Right lobe of liver (tissue), 6 donors: ENCODE measurements at regions not wholly inside any gene's neighbourhood (a gene's known extent, or its start where the extent isn't known, plus 50 kb on each side); places are given as distances from the start of the nearest gene placed in this dataset.

Experiments used
- ATAC-seq, 4 donors: fragments of 200-7000 bp; cut with Tn5 transposase; one replicate each; pipeline ENCODE4 v1.9.1; 2020; ENCODE audit warnings: mild to moderate bottlenecking in 4 of 4, moderate library complexity in 4 of 4
- DNase-seq, 3 donors: peaks; one replicate each; pipeline ENCODE4 v3.0.0-alpha.2; 2020
- H3K27ac ChIP-seq, 3 donors: fragments of 200-600 bp; one replicate each; pipeline ENCODE4 v1.8.0; 2022
- H3K27me3 ChIP-seq, 2 donors: fragments of 200-600 bp; one replicate each; pipeline ENCODE4 v1.8.0; 2022
- H3K36me3 ChIP-seq, 4 donors: fragments of 200-600 bp; sonication (generic) in 1 of 4; one replicate each; pipeline versions ENCODE4 v1.5.1 to v1.8.0; 2017 to 2022; ENCODE audit warnings: control low read depth in 1 of 4
- H3K4me1 ChIP-seq, 4 donors: fragments of 200-600 bp; sonication (generic) in 1 of 4; one replicate each; pipeline versions ENCODE4 v1.5.1 to v1.8.0; 2017 to 2022; ENCODE audit warnings: control low read depth in 1 of 4
- H3K4me3 ChIP-seq, 3 donors: fragments of 200-600 bp; one replicate each; pipeline ENCODE4 v1.8.0; 2022
- H3K9me3 ChIP-seq, 4 donors: fragments of 200-600 bp; sonication (generic) in 1 of 4; one replicate each; pipeline versions ENCODE4 v1.5.1 to v1.8.0; 2017 to 2022; ENCODE audit warnings: control low read depth in 1 of 4
- CTCF ChIP-seq, 4 donors: fragments of 200-600 bp in 3 of 4; fragments of 450-650 bp in 1 of 4; IDR thresholded peaks; one replicate each; pipeline versions ENCODE4 v1.5.1 to v1.8.0; 2016 to 2022; ENCODE audit warnings: antibody characterized with exemption in 4 of 4, mild to moderate bottlenecking in 2 of 4
- POLR2A ChIP-seq: fragments of 450-650 bp; IDR thresholded peaks from one replicate; pipeline ENCODE4 v1.6.1; 2017; ENCODE audit warnings: antibody characterized with exemption, mild to moderate bottlenecking
- WGBS: methylation state at CpG from one replicate; pipeline ENCODE4 v1.1.6; 2018; ENCODE audit warnings: low coverage, low lambda C conversion rate; ENCODE audit not compliant: insufficient coverage; ENCODE audit errors: missing lambda C conversion rate; 5-methylcytosine and 5-hydroxymethylcytosine counted together
- intact Hi-C, 2 donors: fragments of 100-400 bp; cut with DNase I; formaldehyde crosslinking; loops; one replicate each; pipeline versions ENCODE4 v1.11.2 to v1.14.1; 2022
- donor health status: DM: no; HTN: yes; CAD: no.
- donor health status: DM: no; HTN: no; CAD: no.
- donor health status: DM: no; HTN: no; CAD: no.
- donor health status: DM: no; HTN: yes; CAD: no.
- donor health status: DM: no; HTN: yes; CAD: no.

GRCh38 chr5:147072622-147073021 is 162.2 kb upstream of the STK32A start:
- Histone ChIP-seq H3K9me3 (no peaks in the 10 kb centered on the region), H3K36me3 (no peaks in the 10 kb centered on the region), H3K27ac (no peak overlapping the region), H3K27me3 (no peaks in the 10 kb centered on the region), H3K4me3 (no peak overlapping the region), H3K4me1 (no peaks in the 10 kb centered on the region)
- DNase-seq (no peak), ATAC-seq (peak in 1 of 4 donors; percentile 27)
- intact Hi-C loops = no loop called here
- TF ChIP-seq POLR2A (no peak), CTCF (IDR thresholded peaks at IDR 0.05) (no peak)
- WGBS = 57% methylated on average over 2 of the region's 2 CpGs

- intact Hi-C loops = no loop called here
- Histone ChIP-seq H3K9me3 (no peaks in the 10 kb centered on the region), H3K27me3 (no peaks in the 10 kb centered on the region), H3K27ac (no peak overlapping the region), H3K4me3 (no peak overlapping the region), H3K4me1 (no peaks in the 10 kb centered on the region), H3K36me3 (no peaks in the 10 kb centered on the region)
- TF ChIP-seq CTCF (IDR thresholded peaks at IDR 0.05) (no peak), POLR2A (no peak)
- WGBS = 58% methylated on average over 3 of the region's 3 CpGs
- DNase-seq (no peak), ATAC-seq (peak in 1 of 4 donors; percentile 42)
Observed at GRCh38 chr5:147073098-147073497, 161.7 kb upstream of the STK32A start.

GRCh38 chr5:147075187-147075586 is 159.6 kb upstream of the STK32A start:
- ATAC-seq = no peak
- H3K36me3 ChIP-seq = no peaks in the 10 kb centered on the region
- DNase-seq = no peak
- no peak overlapping the region for H3K4me3 ChIP-seq
- TF ChIP-seq CTCF (IDR thresholded peaks at IDR 0.05) (no peak), POLR2A (no peak)
- H3K9me3 ChIP-seq = no peaks in the 10 kb centered on the region
- intact Hi-C loops = no loop called here
- no peaks in the 10 kb centered on the region for H3K4me1 ChIP-seq
- no peak overlapping the region for H3K27ac ChIP-seq
- WGBS = 67% methylated on average over 1 of the region's 1 CpG
- no peaks in the 10 kb centered on the region for H3K27me3 ChIP-seq

- intact Hi-C loops = no loop called here
- 75% methylated on average over 2 of the region's 3 CpGs for WGBS
- Histone ChIP-seq H3K4me3 (no peak overlapping the region), H3K4me1 (no peaks in the 10 kb centered on the region), H3K27ac (no peak overlapping the region), H3K9me3 (no peaks in the 10 kb centered on the region), H3K36me3 (no peaks in the 10 kb centered on the region), H3K27me3 (no peaks in the 10 kb centered on the region)
- TF ChIP-seq CTCF (IDR thresholded peaks at IDR 0.05) (no peak), POLR2A (no peak)
- DNase-seq (no peak), ATAC-seq (no peak)
Observed at GRCh38 chr5:147080391-147080790, 154.4 kb upstream of the STK32A start.

GRCh38 chr5:147081311-147081764 is 153.5 kb upstream of the STK32A start:
- intact Hi-C loops = no loop called here
- Histone ChIP-seq H3K36me3 (no peaks in the 10 kb centered on the region), H3K9me3 (no peaks in the 10 kb centered on the region), H3K27me3 (no peaks in the 10 kb centered on the region), H3K4me1 (no peaks in the 10 kb centered on the region), H3K4me3 (no peak overlapping the region), H3K27ac (no peak overlapping the region)
- ATAC-seq (no peak), DNase-seq (no peak)
- TF ChIP-seq POLR2A = no peak
- no peak for TF ChIP-seq CTCF (IDR thresholded peaks at IDR 0.05)
- 45% methylated on average over 7 of the region's 8 CpGs for WGBS
